GM12878 (cell line): ENCODE measurements at regions not wholly inside any gene's neighbourhood (a gene's known extent, or its start where the extent isn't known, plus 50 kb on each side); places are given as distances from the start of the nearest gene placed in this dataset.

Experiments used
- ATAC-seq: fragments of 200-7000 bp; cut with Tn5 transposase; 3 replicates; pipeline ENCODE4 v1.9.1; 2020; ENCODE audit warnings: mild to moderate bottlenecking, moderate library complexity
- BruUV-seq: library from RNA; stranded (reverse); fragments of 400-500 nt; replicated peaks from 2 replicates; lab custom pipeline; 2021; lab: Mats Ljungman, UMichigan
- CTCF ChIA-PET: fragments of 300-600 bp; sonication (Branson Sonifier 250); formaldehyde crosslinking; extraction: SDS; loops from one replicate; lab custom pipeline; 2021; ENCODE audit warnings: inconsistent platforms; lab: Yijun Ruan, JAX
- POLR2A ChIA-PET: fragments of 350-600 bp; formaldehyde crosslinking; extraction: SDS; loops from one replicate; lab custom pipeline; 2021; ENCODE audit warnings: inconsistent platforms; lab: Charles Lee
- RAD21 ChIA-PET: fragments of 300-600 bp; sonication (Branson Sonifier 250); formaldehyde crosslinking; loops from one replicate; lab custom pipeline; 2023; ENCODE audit warnings: antibody characterized with exemption; ENCODE audit not compliant: unreplicated experiment; lab: Charles Lee
- SMC1A ChIA-PET: fragments of 300-600 bp; sonication (Branson Sonifier 250); formaldehyde crosslinking; loops from one replicate; lab custom pipeline; 2023; ENCODE audit not compliant: unreplicated experiment, uncharacterized antibody; lab: Charles Lee
- DNase-seq: peaks from one replicate; pipeline ENCODE4 v3.0.0-alpha.2; 2011; ENCODE audit warnings: low read depth, low spot score
- FAIRE-seq: peaks from 3 replicates; lab custom pipeline; 2011; peaks lifted over from hg19 to GRCh38; lab: Jason Lieb, UNC
- H2AFZ ChIP-seq: 2 replicates; pipeline ENCODE4 v1.6.0; 2011; ENCODE audit warnings: low read depth, low read length, control low read depth; ENCODE audit not compliant: control insufficient read depth
- H3K27ac ChIP-seq: 2 replicates; pipeline ENCODE4 v1.5.1; 2011; ENCODE audit warnings: control low read depth; ENCODE audit not compliant: control insufficient read depth, insufficient read depth
- H3K27me3 ChIP-seq, 2 experiments: replicated peaks in 1 of 2; 2 replicates each; pipeline versions ENCODE4 v1.6.0 to v1.6.1; 2011; ENCODE audit warnings: low read length in 1 of 2; ENCODE audit not compliant: control insufficient read depth in 2 of 2, insufficient read depth in 2 of 2
- H3K36me3 ChIP-seq, 2 experiments: 2 replicates each; pipeline ENCODE4 v1.5.1; 2011; ENCODE audit warnings: low read length in 1 of 2; ENCODE audit not compliant: control insufficient read depth in 2 of 2, insufficient read depth in 2 of 2
- H3K4me1 ChIP-seq: 2 replicates; pipeline ENCODE4 v1.6.1; 2011; ENCODE audit warnings: mild to moderate bottlenecking, low read length, moderate library complexity, mixed read lengths; ENCODE audit not compliant: control insufficient read depth, insufficient read depth
- H3K4me2 ChIP-seq: 2 replicates; pipeline ENCODE4 v1.6.0; 2011; ENCODE audit warnings: control low read depth; ENCODE audit not compliant: control insufficient read depth, insufficient read depth
- H3K4me3 ChIP-seq: fragments of 200-600 bp; sonication (generic); 2 replicates; pipeline ENCODE4 v1.5.1; 2016
- H3K79me2 ChIP-seq: 2 replicates; pipeline ENCODE4 v1.6.0; 2011; ENCODE audit warnings: low read length; ENCODE audit not compliant: control insufficient read depth, insufficient read depth
- H3K9ac ChIP-seq: 2 replicates; pipeline ENCODE4 v1.8.0; 2011; ENCODE audit warnings: low read length, control low read depth, mixed read lengths; ENCODE audit not compliant: control insufficient read depth, insufficient read depth
- H3K9me3 ChIP-seq: replicated peaks from 3 replicates; pipeline ENCODE4 v1.5.1; 2011; ENCODE audit warnings: mild to moderate bottlenecking, low read length; ENCODE audit not compliant: control insufficient read depth, insufficient read depth
- H4K20me1 ChIP-seq: 2 replicates; pipeline ENCODE4 v1.6.0; 2011; ENCODE audit not compliant: control insufficient read depth, insufficient read depth
- EGR1 ChIP-seq, 2 experiments: IDR thresholded peaks; 1 replicate in 1 of 2; 2 replicates in 1 of 2; pipeline ENCODE4 v1.6.1; 2011 to 2012; ENCODE audit warnings: low read depth in 2 of 2, low read length in 2 of 2, borderline replicate concordance in 1 of 2, mild to moderate bottlenecking in 1 of 2, moderate library complexity in 1 of 2
- GABPA ChIP-seq: IDR thresholded peaks from 2 replicates; pipeline ENCODE4 v1.6.1; 2014; ENCODE audit warnings: antibody characterized with exemption, low read depth, mild to moderate bottlenecking, inconsistent platforms
- PAX5 ChIP-seq: IDR thresholded peaks from 2 replicates; pipeline ENCODE4 v1.6.1; 2011; ENCODE audit warnings: low read depth, low read length, borderline replicate concordance
- PRDM15 ChIP-seq: fragments of 450-650 bp; formaldehyde crosslinking; IDR thresholded peaks from 2 replicates; pipeline ENCODE4 v1.4.0; 2020; ENCODE audit warnings: mild to moderate bottlenecking, moderate library complexity
- RUNX3 ChIP-seq: IDR thresholded peaks from 2 replicates; pipeline ENCODE4 v1.6.1; 2012; ENCODE audit warnings: low read length, inconsistent platforms
- SP1 ChIP-seq: IDR thresholded peaks from one replicate; pipeline ENCODE4 v1.6.1; 2011; ENCODE audit warnings: low read depth, low read length
- SRF ChIP-seq, 2 experiments: IDR thresholded peaks; 2 replicates each; pipeline ENCODE4 v1.6.1; 2011; ENCODE audit warnings: low read depth in 2 of 2, low read length in 2 of 2, mild to moderate bottlenecking in 1 of 2, moderate library complexity in 1 of 2
- STAT1 ChIP-seq: fragments of 450-650 bp; conservative IDR thresholded peaks from 2 replicates; pipeline ENCODE4 v1.6.1; 2014; ENCODE audit warnings: antibody characterized with exemption, mild to moderate bottlenecking
- whole genome bisulfite sequencing: methylation state at CpG from one replicate; pipeline ENCODE4 v1.1.6; 2016; ENCODE audit warnings: low lambda C conversion rate; ENCODE audit not compliant: insufficient replicate concordance, insufficient coverage; ENCODE audit errors: missing lambda C conversion rate; 5-methylcytosine and 5-hydroxymethylcytosine counted together
- in situ Hi-C: fragments of 300-500 bp; cut with MboI; formaldehyde crosslinking; loops from 9 replicates; pipeline ENCODE4 v1.14.3; 2018; ENCODE audit warnings: mixed read lengths
- intact Hi-C: fragments of 100-400 bp; cut with micrococcal nuclease; formaldehyde crosslinking; loops from one replicate; pipeline ENCODE4 v1.14.2; 2022; ENCODE audit not compliant: unreplicated experiment
- TF ChIP-seq, protein P1 (sequence below): fragments of 450-650 bp; formaldehyde crosslinking; IDR thresholded peaks from 2 replicates; pipeline ENCODE4 v1.5.0; 2022; ENCODE audit warnings: mild to moderate bottlenecking, missing genetic modification characterization

DNA sequence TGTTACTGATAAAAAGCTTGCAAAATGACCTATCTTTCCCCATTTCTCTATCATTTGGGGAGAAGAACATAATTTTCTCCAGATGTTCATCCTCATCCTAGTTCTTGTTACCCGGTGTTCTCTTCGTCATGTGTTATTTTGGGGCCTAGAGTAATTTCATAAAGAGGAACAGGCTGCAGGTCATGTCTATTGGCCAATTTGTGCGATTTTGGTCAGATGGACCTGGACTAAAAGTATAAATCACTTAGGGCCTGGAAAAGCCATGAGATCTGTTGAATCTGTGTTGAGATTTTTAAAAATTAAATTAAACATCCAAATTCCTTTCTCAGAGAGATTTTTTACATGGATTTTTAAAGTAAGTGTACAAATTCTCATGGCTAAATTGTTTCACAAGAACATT, 241.3 kb upstream of the PLXNA2 start:
- BruUV-seq, result no TSS peak
- in situ Hi-C loops, result no loop called here
- RAD21 ChIA-PET, result no interaction called here

More for the DNA sequence above, 241.3 kb upstream of the PLXNA2 start:
- intact Hi-C loops, result no loop called here
- Histone ChIP-seq H3K9ac (no peak overlapping the region), H3K27ac (no peak overlapping the region), H3K4me1 (no peaks in the 10 kb centered on the region), H4K20me1 (no peaks in the 10 kb centered on the region), H3K9me3 (no peaks in the 10 kb centered on the region), H3K36me3 (no peaks in the 10 kb centered on the region), H3K79me2 (no peaks in the 10 kb centered on the region), H3K27me3 (no peaks in the 10 kb centered on the region), H2AFZ (no peak overlapping the region), H3K4me2 (no peak overlapping the region), H3K4me3 (no peak overlapping the region)
- ATAC-seq, result no peak
- ChIA-PET SMC1A (no interaction called here), POLR2A (no interaction called here), CTCF (interaction anchor here (1.3 kb wide), 1 partner anchor 8 kb away, joined by 3 read pairs; no protein-coding TSS in a partner anchor)
- WGBS, result 0% methylated on average over 3 of the region's 3 CpGs
- DNase-seq, result no peak
- no peak for FAIRE-seq
- no peak for TF ChIP-seq GABPA
- TF ChIP-seq EGR1 (IDR thresholded peaks at IDR 0.05; ENCODE audit: borderline replicate concordance in 1 of 2, low read depth in 2 of 2, low read length in 2 of 2), result no peak
- no peak for TF ChIP-seq STAT1
- TF ChIP-seq SP1, result no peak
- TF ChIP-seq, protein P1, sequence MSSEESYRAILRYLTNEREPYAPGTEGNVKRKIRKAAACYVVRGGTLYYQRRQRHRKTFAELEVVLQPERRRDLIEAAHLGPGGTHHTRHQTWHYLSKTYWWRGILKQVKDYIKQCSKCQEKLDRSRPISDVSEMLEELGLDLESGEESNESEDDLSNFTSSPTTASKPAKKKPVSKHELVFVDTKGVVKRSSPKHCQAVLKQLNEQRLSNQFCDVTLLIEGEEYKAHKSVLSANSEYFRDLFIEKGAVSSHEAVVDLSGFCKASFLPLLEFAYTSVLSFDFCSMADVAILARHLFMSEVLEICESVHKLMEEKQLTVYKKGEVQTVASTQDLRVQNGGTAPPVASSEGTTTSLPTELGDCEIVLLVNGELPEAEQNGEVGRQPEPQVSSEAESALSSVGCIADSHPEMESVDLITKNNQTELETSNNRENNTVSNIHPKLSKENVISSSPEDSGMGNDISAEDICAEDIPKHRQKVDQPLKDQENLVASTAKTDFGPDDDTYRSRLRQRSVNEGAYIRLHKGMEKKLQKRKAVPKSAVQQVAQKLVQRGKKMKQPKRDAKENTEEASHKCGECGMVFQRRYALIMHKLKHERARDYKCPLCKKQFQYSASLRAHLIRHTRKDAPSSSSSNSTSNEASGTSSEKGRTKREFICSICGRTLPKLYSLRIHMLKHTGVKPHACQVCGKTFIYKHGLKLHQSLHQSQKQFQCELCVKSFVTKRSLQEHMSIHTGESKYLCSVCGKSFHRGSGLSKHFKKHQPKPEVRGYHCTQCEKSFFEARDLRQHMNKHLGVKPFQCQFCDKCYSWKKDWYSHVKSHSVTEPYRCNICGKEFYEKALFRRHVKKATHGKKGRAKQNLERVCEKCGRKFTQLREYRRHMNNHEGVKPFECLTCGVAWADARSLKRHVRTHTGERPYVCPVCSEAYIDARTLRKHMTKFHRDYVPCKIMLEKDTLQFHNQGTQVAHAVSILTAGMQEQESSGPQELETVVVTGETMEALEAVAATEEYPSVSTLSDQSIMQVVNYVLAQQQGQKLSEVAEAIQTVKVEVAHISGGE, result no peak
- no peak for TF ChIP-seq PAX5
- TF ChIP-seq SRF (IDR thresholded peaks at IDR 0.05; ENCODE audit: low read depth in 2 of 2, low read length in 2 of 2), result no peak
- TF ChIP-seq RUNX3, result no peak
- no peak for TF ChIP-seq PRDM15 (CRISPR knock-in tag)
